HL-60 (cell line): ENCODE measurements at regions not wholly inside any gene's neighbourhood (a gene's known extent, or its start where the extent isn't known, plus 50 kb on each side); places are given as distances from the start of the nearest gene placed in this dataset.

Experiments
- DNase-seq, 2 experiments: peaks; one replicate each; pipeline ENCODE4 v3.0.0-alpha.2; 2010 to 2020; ENCODE audit warnings: low read depth in 1 of 2, low spot score in 1 of 2
- H3K27ac ChIP-seq: fragments of 250-450 bp; sonication (Bioruptor Pico); replicated peaks from 2 replicates; pipeline ENCODE4 v1.5.1; 2020; ENCODE audit warnings: mild to moderate bottlenecking, moderate library complexity
- H3K27me3 ChIP-seq: fragments of 250-450 bp; sonication (Bioruptor Pico); 2 replicates; pipeline ENCODE4 v1.5.1; 2021; ENCODE audit warnings: mild to moderate bottlenecking, moderate library complexity; ENCODE audit not compliant: insufficient read depth, poor library complexity, severe bottlenecking
- H3K4me3 ChIP-seq: replicated peaks from 2 replicates; pipeline ENCODE4 v1.5.1; 2011; ENCODE audit warnings: mild to moderate bottlenecking, control low read depth, low read length; ENCODE audit not compliant: insufficient read depth
- GABPA ChIP-seq: IDR thresholded peaks from 2 replicates; pipeline ENCODE4 v1.6.1; 2012; ENCODE audit warnings: low read depth
- POLR2AphosphoS5 ChIP-seq: IDR thresholded peaks from 2 replicates; pipeline ENCODE4 v1.6.1; 2012; ENCODE audit warnings: low read depth
- SPI1 ChIP-seq: IDR thresholded peaks from 2 replicates; pipeline ENCODE4 v1.6.1; 2012; ENCODE audit warnings: low read depth, mild to moderate bottlenecking, borderline replicate concordance
- TF ChIP-seq, protein P1 (sequence below): IDR thresholded peaks from 2 replicates; pipeline ENCODE4 v1.6.1; 2012; ENCODE audit warnings: low read depth; ENCODE audit not compliant: insufficient replicate concordance
- TF ChIP-seq, protein P2 (sequence below): IDR thresholded peaks from one replicate; pipeline ENCODE4 v1.5.1; 2011; ENCODE audit warnings: low read length, control low read depth, inconsistent platforms; ENCODE audit not compliant: insufficient read depth

DNA sequence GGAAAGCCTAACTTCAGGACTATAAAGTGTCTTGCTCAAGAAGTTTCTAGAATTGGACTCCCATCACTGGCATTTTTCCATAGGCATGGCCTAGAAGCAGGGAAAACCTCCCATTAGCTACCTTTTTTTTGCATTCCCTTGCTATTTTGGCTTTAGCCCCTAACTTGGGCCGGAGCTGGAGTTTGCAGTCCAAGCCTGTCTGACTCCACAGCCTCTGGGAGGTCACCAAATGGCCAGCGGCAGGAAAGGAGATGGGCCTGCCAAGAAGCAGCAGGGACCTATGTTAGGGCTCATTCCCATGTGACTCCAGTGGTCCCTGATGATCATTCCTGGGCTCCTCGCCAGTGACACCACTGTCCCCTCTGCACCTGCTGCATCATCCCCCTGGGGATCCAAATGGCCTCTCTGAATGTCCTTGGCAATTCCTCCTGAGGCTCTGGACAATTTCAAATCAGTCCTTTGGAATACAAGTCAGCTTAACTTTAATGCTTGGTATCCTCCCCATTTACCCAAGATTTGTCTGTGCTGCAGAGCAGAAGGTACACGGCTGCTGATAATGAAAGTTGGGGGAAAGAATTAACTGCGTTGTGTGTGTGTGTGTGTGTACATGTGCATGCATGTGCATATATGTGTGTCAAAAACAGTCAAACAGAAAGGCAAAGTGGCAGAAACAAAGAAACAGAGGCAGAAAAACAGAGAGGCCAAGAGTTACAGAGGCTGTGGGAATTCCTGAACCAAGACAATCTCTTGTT is 69.8 kb upstream of the SERP2 start:
- TF ChIP-seq, protein P1, sequence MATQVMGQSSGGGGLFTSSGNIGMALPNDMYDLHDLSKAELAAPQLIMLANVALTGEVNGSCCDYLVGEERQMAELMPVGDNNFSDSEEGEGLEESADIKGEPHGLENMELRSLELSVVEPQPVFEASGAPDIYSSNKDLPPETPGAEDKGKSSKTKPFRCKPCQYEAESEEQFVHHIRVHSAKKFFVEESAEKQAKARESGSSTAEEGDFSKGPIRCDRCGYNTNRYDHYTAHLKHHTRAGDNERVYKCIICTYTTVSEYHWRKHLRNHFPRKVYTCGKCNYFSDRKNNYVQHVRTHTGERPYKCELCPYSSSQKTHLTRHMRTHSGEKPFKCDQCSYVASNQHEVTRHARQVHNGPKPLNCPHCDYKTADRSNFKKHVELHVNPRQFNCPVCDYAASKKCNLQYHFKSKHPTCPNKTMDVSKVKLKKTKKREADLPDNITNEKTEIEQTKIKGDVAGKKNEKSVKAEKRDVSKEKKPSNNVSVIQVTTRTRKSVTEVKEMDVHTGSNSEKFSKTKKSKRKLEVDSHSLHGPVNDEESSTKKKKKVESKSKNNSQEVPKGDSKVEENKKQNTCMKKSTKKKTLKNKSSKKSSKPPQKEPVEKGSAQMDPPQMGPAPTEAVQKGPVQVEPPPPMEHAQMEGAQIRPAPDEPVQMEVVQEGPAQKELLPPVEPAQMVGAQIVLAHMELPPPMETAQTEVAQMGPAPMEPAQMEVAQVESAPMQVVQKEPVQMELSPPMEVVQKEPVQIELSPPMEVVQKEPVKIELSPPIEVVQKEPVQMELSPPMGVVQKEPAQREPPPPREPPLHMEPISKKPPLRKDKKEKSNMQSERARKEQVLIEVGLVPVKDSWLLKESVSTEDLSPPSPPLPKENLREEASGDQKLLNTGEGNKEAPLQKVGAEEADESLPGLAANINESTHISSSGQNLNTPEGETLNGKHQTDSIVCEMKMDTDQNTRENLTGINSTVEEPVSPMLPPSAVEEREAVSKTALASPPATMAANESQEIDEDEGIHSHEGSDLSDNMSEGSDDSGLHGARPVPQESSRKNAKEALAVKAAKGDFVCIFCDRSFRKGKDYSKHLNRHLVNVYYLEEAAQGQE, result no peak
- TF ChIP-seq SPI1, result no peak
- no peak for TF ChIP-seq GABPA
- TF ChIP-seq POLR2AphosphoS5, result no peak
- TF ChIP-seq, protein P2, sequence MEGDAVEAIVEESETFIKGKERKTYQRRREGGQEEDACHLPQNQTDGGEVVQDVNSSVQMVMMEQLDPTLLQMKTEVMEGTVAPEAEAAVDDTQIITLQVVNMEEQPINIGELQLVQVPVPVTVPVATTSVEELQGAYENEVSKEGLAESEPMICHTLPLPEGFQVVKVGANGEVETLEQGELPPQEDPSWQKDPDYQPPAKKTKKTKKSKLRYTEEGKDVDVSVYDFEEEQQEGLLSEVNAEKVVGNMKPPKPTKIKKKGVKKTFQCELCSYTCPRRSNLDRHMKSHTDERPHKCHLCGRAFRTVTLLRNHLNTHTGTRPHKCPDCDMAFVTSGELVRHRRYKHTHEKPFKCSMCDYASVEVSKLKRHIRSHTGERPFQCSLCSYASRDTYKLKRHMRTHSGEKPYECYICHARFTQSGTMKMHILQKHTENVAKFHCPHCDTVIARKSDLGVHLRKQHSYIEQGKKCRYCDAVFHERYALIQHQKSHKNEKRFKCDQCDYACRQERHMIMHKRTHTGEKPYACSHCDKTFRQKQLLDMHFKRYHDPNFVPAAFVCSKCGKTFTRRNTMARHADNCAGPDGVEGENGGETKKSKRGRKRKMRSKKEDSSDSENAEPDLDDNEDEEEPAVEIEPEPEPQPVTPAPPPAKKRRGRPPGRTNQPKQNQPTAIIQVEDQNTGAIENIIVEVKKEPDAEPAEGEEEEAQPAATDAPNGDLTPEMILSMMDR, result no peak
- no peak for DNase-seq
- H3K27ac ChIP-seq, result no peak overlapping the region
- no peak overlapping the region for H3K4me3 ChIP-seq
- H3K27me3 ChIP-seq, result no peaks in the 10 kb centered on the region

DNA sequence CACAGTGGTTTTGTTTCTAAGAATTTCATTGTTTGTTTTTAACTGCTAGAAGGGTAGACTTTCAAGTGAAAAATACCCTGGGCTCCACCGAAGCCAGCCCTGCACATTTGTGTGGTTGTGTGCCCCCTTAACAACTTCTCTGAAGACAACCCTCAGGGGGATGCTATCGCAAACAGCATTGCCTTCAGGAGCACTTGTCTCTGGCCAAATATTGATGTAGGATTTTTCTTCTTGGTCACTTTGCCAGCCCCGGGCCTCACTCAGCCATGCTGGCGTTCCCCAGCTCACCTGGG is 69.2 kb upstream of the SERP2 start:
- Histone ChIP-seq H3K27ac (no peak overlapping the region), H3K27me3 (no peaks in the 10 kb centered on the region), H3K4me3 (no peak overlapping the region)
- no peak for DNase-seq
- TF ChIP-seq, protein P1, result no peak

DNA sequence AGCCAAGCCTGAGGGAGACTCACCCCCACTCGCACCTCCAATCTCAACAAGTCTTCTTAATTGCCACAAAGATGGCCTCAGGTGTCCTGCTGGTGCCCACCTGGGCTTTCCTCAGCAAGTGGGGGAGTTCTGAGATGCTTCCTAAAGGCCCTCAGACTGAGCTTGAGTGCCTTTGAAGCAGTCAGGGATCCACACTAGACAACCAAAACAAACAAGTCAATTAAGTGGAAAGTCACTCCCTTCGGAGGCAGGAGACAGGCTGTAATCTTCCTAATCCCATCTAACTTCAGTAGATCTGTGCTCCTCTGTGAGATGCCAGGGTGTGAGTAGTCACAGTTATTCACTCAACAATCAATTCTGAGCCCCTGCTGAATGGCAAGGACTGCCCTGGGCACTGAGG is 68.3 kb upstream of the SERP2 start:
- no peak for DNase-seq
- no peaks in the 10 kb centered on the region for H3K27me3 ChIP-seq
- no peak overlapping the region for H3K27ac ChIP-seq
- no peak overlapping the region for H3K4me3 ChIP-seq
- TF ChIP-seq SPI1 (no peak), GABPA (no peak)

DNA sequence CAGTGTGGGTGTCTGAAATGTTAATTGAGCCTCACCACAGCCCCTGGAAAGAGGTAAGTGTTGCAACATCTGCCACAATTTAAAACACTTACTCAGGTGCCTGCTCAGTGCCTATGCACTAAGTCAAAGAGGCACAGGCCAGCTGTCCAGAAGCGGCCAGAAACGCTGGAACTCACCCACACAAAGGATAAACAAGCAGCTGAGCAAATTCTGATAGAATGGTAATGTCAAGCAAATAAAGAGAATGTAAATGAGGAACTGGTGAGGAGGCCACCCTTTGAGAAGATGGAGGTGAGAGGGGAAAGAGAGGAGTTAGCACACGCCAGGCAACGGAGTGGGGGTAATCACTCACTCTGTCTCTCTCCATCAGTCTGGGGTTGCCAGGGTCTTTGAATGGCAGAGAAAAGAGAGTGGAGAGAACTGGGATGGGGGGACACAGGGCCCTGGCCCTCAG is 67.7 kb upstream of the SERP2 start:
- Histone ChIP-seq H3K27ac (no peak overlapping the region), H3K4me3 (no peak overlapping the region), H3K27me3 (no peaks in the 10 kb centered on the region)
- TF ChIP-seq, protein P2, result no peak
- no peak for TF ChIP-seq POLR2AphosphoS5
- TF ChIP-seq, protein P1, result no peak
- TF ChIP-seq SPI1, result no peak
- no peak for TF ChIP-seq GABPA
- DNase-seq, result no peak
